ENCODE measurements at regions not wholly inside any gene's neighbourhood (a gene's known extent, or its start where the extent isn't known, plus 50 kb on each side); places are given as distances from the start of the nearest gene placed in this dataset.

DNA sequence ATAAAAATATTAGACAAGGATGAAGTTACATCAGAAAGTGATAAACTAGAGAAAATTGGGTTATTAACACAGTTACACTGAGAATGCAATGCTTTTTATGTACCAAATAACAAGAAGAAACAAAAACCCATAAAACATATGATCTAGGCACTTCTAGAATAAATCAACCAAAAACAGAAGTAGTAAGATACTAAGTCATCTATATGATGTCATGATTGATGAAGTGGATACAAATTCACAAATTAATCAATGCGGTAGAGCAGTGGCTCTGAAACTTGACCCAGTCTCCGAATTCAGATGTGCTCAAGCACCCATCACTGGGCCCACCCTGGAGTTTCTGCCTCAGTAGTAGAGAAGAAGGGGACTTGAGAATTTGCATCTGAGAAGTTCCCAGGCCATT lies 112.1 kb upstream of the SSTR4 start:
- DNase-seq = no peak

DNA sequence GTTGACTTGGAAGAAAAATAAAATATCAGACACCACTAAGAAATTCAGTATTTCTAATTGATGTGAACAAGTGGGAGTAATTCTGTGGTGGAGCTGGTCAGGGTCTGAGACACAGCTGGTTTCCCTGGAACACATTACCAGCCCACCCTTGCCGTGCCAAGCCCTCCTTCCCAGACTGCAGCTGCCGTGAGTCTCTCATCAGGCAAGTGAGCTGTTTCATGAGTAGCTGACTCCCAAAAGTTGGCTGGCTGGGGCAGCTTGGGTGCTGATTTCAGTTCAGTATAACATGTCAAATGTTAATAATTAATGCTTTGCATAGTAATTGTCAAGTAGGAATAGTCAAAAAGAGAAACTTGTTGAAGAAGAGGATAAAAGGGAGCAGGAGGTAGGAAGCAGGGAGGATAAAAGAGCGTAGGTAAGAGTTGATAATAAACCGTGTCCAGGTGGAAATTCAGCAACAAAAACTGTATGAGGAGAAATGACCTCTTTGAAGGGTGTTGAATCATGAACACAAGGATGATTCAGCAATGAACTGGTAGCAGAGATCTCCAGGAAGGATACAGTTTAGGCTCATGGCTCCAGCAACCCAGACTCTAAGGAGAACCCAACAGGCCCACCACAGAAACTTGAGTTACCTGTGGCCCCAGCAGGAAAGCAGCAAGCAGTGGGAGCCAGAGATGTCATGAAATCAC lies 110.9 kb upstream of the SSTR4 start:
- no peak for DNase-seq

DNA sequence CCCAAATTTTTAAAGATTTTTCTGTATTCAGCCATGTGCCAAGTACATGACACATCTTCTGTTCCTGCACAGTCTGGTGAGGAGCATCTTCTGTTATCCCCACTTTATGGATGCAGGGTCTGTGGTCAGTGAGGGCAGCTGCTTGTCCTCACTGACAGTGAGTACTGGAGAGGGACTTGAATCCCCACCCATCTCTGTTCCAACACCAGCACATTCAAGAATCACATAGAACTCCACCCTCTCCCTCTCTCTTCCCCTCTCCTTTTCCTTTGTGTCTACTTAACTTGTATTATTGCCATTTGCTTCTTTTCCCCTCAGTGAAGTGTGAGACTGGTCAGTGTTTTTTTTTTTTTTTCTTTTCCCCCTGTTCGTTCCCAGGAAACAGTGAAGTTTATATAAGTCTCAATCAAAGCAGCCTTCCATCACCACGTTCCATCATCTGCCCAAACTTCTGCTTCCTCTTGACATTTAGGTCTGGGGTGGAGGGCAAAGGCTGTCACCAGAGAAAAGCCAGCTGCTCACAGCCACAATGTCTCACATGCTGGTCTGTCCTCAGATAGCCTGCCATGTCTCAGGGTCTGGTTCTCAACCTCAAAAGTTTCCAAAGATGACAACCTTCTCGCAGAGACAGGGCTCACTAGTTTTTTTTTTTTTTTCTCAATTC lies 110.0 kb upstream of the SSTR4 start:
- DNase-seq = no peak

DNA sequence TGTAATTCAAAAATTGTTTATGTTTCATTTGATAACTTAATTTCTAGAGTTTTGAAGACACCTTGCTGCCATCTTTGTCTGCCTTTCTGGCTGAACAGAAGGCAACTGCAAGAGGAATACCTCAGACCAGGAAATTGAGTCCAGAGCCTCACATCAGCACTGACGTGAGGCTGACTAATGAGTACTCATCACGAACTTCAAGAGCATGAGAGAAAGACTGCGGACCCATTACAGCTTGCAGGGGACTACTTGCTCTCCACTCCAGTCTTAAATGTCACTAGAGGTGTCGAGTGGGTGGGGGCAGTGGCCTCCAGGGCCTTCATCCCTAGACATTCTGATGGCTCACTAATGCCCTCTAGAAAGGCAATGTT lies 109.5 kb upstream of the SSTR4 start:
- DNase-seq = no peak

DNA sequence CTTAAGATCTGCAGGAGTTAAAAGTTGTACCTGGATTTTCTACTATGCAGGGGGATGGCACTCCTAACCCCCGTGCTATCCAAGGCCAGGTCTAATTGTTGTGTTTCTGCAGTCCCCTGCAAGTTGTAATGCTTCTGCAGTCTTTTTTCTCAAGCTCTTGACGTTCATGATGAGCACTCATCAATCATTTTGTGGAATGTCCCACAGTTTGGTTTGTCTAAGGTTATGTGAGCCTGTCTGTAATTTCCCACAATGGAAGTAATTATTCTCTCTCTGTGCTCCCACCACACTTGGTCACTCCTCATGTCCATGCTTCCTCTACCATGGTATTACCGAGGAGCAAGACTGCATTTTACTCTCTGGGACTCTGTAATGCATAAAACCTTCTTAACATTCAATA lies 107.6 kb upstream of the SSTR4 start:
- DNase-seq = no peak

DNA sequence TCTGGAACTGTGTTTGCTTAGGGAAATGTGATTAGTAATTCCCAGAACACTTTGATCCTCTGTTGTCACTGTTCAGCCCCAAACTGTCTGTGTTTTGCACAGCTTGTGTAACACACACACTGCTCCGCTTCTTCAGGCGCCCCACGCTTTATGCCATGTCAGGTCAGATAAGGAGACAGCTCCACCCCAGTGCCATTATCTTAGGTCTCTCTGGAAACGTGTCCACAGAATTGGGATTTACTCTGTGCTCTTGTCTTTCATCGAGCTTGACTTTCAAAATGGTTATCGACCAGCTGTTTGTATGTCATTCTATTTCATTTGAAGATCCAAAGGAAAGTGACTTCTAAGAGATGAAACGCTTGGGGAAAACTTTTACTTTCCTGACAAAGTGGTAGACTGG lies 106.4 kb upstream of the SSTR4 start:
- DNase-seq = no peak

DNA sequence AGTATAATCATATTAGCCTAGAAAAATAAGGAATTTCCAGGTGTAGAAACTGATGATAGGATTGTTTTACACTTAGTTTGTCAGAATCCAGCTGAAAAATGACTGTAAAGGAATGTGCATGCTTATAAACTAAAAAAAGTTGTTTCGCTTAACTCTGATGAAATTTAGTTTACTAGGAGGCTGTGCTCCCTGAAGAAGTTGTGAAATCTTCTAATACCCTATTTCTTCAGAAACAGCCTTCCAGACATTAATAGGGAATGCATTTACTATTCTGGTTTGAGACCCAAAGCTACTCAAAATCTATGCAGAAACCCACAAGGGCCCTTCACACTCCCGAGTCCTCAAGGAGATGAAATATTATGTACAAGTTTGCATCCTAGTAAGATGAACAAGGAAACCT lies 105.5 kb upstream of the SSTR4 start:
- no peak for DNase-seq

DNA sequence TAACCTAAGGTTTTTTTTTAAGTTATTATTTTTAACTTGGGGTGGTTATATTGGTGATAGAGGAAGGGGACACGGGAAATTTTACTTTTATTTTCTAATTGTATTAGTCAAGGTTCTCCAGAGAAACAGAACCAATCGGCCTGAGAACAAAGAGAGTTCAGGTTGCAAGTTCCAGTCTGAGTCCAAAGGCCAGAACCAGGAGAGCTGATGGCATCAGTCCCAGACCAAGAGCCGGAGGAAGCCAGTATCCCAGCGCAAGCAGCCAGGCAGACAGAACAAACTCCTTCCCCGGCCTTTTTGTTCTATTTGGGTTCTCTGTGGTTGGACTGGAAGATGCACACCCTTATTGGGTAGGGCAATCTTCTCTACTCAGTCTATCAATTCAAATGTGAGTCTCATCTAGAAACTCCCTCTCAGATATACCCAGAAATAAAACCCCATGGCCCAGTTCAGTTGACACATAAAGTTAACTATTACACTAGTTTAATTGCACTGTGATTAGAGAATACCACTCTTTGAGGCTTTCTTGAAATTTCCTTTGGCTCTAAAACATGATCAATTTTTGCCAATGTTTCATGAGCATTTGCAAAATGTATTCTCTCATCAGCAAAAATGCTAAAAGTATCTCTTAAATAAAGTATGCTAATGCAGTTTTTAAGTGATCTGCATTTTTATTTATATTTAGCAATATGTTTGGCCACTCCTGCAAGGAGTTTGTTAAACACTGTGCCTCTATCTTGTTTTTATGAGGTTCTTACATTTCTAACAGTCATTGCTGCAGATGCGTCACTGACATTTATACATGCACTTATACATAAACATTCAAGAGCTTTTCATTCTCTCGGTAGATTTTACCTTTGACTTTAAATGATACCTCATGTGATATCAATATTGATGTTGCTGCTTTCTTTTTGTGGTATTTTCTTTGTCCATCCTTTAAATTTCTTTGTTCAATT lies 103.2 kb upstream of the SSTR4 start:
- no peak for DNase-seq

DNA sequence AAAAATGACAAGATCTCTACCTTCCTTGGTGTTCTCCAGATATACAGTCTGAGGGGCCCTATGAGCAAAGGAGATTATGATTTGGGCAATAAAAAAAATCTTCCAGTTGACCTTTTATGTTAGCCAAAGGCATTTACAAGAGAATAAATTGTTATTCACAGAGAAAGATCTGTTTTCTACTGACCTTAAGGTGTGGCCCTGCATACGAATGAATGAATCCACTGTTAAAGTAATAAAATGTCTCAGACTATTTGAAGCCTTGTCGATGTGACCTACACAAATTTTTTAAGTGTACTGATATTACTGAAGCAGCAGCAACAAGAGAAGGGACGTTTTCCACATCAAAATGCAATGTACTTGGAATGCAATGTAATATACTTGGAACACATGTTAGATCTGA lies 95.9 kb upstream of the SSTR4 start:
- DNase-seq = no peak

DNA sequence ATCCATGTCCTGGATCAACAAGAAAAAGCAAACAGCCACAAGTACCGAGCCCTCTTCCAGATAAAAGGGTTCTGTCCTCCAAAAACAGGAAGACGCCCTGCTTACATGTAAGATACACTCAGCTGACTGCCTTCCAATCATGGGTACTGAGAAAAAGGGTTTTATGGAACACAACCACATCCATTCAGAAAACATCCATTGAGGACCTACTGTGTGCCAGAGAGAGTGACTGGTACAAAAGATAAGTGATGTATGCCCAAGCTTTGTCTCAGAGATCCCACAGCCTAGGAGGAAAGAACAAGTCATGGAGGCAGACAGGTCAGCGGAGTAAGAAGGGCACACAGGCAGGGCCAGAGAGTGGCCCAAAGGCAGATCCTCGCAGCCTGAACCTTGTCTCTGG lies 94.8 kb upstream of the SSTR4 start:
- no peak for DNase-seq

DNA sequence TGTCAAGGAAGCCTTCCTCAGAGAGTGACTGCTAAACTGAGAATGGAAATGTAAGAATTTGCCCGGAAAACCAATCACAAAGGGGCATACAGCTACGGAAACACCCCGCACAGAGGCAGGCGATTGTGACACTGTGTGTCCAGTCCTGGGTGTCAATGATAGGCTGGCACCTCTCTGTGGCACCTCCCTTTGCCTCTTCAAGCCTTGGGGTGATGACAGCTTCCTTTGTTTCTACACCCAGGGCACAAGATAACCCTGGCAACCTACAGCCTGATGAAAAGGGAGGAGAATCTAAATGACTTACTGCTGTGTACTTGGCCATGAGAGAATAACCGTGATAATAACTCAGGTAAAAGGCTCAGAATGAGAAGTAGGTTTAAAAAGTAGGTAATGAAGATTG lies 93.6 kb upstream of the SSTR4 start:
- no peak for DNase-seq

DNA sequence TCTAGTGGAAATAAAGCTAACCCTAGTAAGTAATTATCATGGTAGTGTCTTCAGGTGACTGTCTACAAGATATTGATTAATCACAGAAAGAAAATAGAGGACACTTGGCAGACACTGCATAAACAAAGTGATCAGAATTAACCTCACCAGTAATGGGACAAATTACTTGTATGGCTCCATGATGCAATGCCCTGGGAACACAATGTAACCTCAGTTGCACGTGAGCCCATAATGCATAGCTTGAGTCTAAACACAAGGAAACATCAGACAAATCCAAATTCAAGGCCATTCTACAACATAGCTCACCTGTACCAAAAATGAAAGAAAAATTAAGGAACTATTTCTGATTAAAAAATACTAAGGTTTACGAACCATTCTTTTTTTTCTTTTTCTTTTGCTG lies 92.4 kb upstream of the SSTR4 start:
- DNase-seq = no peak

DNA sequence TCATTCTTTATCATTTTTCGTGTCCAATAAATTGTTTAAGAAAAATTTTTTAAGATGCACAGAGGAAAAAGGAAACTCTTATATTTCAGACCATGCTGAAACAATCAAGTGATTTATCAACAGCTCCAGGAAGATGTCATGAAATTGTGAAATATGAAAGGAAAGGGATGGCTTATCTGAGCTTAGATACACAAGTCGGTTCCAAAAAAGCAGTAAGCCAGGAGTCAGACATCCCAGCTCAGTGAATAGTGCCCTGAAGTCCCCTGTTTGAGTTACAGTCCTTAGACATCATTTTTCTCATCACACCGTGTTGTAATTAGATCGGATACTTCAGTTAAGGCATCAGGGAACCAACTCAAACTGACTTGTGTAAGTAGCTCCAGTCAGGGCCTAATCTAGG lies 91.0 kb upstream of the SSTR4 start:
- no peak for DNase-seq

DNA sequence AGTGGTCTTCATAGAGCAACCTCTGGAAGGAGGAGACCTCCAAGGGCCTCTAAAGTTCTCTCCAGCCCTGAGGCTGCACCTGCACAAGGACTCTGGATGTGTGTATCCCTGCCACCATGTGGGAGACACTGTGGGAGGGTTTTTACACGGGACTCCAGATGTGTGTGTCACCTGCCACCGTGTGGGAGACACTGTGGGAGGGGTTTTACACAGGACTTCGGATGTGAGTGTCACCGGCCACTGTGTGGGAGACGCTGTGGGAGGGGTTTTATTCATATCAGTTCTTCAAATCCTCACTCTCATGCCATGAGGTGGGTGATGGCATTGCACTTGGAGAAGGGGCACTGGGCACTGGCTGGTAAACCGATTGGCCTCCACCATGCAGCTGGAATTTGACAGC lies 90.2 kb upstream of the SSTR4 start:
- DNase-seq = no peak

DNA sequence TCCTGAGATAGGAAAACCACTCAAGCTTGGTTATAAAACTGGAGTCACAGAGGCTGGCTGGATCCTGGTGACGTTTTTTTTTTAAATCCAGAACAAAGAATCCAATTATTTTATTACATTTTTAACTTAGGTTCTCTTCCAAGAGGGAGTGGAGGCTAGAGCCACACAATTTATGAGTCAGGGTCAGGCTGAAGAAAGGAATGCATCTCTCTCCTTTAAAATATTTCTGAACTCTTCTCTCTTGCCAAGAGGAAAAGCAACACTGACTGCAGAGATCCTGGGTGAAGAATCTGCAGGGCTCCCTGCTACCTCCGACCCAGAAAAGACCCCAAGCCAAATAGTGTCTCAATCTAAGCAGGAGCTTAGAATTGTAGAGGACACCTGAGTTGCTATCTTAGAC lies 88.5 kb upstream of the SSTR4 start:
- no peak for DNase-seq

DNA sequence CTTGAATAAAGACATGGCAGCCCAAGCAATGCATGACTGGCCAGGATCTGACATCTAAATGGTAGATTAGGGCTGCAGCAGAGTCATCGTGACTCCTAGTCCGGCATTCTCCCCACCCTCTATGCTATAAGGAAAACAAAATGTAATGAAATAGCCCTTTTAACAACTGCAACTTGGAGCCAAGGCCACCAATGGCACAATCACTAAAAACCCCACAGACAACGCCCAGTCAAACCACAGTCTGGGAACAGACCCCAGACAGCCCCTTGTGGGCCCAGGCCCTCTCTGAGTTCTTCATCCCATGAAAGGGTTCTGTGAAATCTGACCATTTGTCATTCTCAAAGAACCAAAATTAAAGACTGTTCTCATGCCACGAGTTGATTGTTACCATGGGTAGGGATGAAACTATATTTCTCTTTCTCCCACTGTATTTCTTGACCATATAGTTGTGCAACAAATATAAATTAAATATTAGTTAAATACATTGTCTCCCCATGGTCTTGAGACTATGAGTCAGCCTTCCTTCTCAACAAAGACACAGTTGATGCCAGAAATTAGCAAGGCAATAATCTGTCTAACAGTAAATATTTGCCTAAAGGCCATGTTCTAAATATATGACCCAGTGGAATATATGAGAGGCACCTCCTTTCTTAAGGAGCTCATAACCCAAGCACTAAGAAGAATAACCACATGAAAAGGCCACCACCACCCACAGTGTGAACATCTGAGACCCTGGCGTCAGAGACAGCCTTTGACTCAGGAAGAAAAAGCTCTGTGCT lies 85.6 kb upstream of the SSTR4 start:
- no peak for DNase-seq

DNA sequence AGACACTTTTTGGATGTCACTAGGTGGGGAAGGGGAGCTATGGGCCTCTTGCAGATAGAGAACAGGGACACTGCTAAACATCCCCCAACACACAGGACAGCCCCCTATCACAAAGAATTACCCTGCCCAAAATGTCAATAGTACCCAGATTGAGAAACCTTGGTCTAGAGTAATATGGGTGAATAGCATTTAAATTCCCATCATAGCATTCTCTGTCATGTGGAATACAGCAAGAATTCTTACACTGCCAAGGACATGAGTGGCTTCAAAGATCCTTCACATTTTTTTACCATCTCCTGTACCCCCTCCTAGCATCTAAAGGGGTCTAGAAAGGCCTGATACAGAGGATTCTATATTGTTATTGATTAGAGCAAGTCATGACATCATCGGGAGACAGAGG lies 83.1 kb upstream of the SSTR4 start:
- no peak for DNase-seq

DNA sequence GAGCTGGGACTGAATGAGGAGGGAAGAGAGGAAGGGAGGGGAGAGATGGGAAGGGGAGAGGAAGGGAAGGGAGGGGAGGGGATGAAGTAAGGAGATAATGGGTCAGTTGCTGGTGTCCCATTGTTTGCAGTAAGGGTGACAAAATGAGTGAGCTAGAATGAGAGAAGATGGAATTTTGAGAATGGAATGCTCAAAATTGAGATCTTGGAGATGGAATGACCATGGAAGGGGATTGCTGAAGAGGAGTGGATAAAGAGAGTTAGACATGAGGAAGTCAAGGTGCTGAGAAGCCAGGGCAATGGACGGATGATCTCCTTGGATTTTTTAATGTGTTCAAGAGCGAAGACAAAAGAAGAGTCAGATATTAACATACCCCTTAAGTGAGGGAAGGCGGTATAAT lies 80.5 kb upstream of the SSTR4 start:
- no peak for DNase-seq

DNA sequence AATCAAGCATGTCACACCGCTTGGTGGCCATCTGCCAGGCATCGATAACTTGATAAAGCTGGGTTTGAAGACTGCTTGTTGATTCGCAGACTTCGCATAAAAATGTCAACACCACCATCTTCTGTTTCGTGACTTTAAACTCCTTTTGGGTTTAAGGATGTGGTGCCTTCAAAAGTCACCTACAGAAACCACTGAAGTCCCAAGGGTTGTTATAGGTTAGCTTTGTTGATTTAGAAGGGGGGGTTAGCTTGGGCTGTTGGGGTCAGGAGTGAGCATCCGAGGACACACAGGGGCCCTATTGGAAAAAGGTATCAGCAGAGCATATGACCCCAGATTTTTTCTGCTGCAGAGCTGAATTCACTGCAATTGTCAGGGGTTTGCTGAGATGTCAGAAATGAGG lies 76.7 kb upstream of the SSTR4 start:
- DNase-seq = no peak

DNA sequence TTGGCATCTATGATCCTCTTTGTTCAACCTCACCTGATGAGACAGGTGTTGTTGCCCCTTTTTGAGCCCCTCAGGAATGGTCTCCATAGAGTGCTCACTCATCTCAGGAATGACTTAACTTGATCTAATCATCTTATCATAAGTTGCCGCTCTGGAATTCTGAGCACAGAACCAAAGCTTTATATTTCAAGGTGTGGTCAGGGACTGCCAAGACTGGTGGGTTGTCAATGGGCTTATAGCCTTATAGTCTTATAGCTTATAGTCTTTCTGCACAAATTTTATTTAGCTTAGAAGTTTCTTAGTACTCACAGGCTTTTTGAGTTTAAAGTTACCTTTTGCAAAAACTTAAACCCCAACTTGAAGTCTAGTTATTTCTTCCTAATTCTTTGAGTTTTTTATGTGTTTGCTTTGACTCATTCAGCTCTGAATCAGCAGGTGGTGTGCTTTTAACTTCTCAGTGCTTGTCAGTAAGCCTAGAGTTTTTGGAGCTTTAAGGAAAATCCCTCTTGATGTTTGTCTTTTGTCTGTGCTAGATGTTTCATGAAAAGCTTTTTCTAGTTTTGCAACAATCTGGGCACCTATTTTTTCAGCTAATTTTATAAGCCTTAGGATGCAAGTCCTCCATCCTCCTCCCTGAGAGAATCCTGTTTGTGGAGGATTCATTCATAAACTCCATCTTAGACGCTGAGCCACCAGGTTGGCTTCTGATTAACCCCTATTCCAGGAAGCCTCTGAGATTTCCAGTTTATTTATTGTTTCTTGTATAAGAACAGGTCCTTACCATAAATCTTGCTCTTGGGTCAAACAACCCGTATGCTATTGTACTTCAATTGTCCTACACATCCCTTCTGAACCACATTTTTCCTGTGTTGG lies 72.3 kb upstream of the SSTR4 start:
- no peak for DNase-seq

DNA sequence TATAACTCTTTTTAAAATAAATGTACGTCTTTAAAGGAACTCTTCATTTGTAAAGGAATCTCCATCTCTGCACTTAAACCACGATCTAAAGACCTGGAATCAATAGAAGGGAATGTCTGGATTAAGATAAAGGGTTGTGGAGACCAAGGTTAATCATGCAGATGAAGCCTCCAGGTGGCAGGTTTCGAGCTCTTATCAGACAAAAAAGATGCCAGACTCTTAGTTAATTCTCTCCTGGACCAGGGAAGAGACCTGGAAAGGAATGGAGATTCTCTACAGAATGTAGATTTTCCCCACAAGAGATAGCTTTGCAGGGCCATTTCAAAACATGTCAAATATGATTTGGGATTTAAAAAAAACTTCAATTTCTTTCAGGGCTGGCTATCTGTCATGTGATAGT lies 71.5 kb upstream of the SSTR4 start:
- DNase-seq = no peak

DNA sequence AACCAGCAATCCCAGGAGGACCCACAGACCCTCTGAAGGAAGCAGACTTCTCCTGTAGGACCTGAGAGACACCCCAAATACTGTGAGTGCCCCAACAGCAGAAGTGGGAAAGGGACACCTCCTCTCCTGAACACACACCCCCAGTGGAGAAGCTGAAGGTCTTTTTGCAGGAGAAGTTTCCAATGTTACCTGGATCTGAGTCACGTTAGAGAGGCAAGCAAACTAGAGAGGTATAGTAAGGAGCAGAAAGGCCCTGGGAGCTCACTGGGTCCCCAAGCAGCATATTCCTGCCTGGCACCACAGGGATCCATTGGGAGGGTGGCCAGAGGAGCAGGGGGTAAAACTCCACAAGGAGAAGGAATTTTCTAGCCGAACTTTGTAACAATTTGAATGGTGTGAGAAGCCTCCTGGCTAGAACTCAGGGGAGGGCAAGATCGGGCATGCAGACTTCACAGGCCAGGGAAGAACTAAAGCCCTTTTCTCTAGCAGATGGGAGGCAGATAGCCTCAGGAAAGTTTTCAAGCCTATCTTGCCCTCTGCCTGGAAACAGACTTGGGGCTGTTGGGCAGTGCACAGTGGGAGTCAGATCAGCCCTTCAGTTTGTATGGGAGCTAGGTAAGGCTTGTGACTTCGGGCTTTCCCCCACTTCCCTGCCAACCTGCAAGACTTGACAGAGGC lies 68.2 kb upstream of the SSTR4 start:
- DNase-seq = no peak

Measured in NCI-H69 (cell line).